Neural cell (in vitro differentiated cells): ENCODE measurements at regions not wholly inside any gene's neighbourhood (a gene's known extent, or its start where the extent isn't known, plus 50 kb on each side); places are given as distances from the start of the nearest gene placed in this dataset.

Experiments
- H2AFZ ChIP-seq: fragments of 200-600, 300-800 bp; sonication (generic), shearing (Covaris generic); 2 replicates; pipeline ENCODE4 v1.6.0; 2014; ENCODE audit warnings: low read depth, mild to moderate bottlenecking, antibody characterized with exemption, low read length, moderate library complexity
- H3F3A ChIP-seq: fragments of 200-600 bp; shearing (Covaris generic); 2 replicates; pipeline ENCODE4 v1.6.1; 2016; ENCODE audit warnings: mild to moderate bottlenecking, moderate library complexity, mixed read lengths, antibody characterized with exemption, low read length; ENCODE audit not compliant: insufficient read depth, poor library complexity, severe bottlenecking
- H3K27ac ChIP-seq: fragments of 200-600, 300-800 bp; sonication (generic), shearing (Covaris generic); 2 replicates; pipeline ENCODE4 v1.5.1; 2014; ENCODE audit warnings: mild to moderate bottlenecking, low read length, moderate library complexity
- H3K27me3 ChIP-seq: fragments of 300-800, 200-600 bp; sonication (generic), shearing (Covaris generic); 2 replicates; pipeline ENCODE4 v1.6.0; 2014; ENCODE audit warnings: mild to moderate bottlenecking, low read depth, low read length, moderate library complexity; ENCODE audit not compliant: insufficient read depth
- H3K36me3 ChIP-seq: fragments of 300-800, 200-600 bp; sonication (generic), shearing (Covaris generic); 2 replicates; pipeline ENCODE4 v1.5.1; 2014; ENCODE audit warnings: mild to moderate bottlenecking, antibody characterized with exemption, low read length, moderate library complexity; ENCODE audit not compliant: insufficient read depth
- H3K4me2 ChIP-seq: fragments of 300-800, 200-600 bp; sonication (generic), shearing (Covaris generic); 2 replicates; pipeline ENCODE4 v1.6.0; 2014; ENCODE audit warnings: mild to moderate bottlenecking, low read length
- H3K4me3 ChIP-seq: fragments of 300-800, 200-600 bp; sonication (generic), shearing (Covaris generic); 2 replicates; pipeline ENCODE4 v1.5.1; 2014; ENCODE audit warnings: mild to moderate bottlenecking, low read length, moderate library complexity
- H3K79me2 ChIP-seq: fragments of 200-600 bp; shearing (Covaris generic); replicated peaks from 2 replicates; pipeline ENCODE4 v1.6.0; 2014; ENCODE audit warnings: mild to moderate bottlenecking, low read length, moderate library complexity; ENCODE audit not compliant: insufficient read depth
- H3K9ac ChIP-seq: fragments of 300-800, 200-600 bp; sonication (generic), shearing (Covaris generic); 2 replicates; pipeline ENCODE4 v1.6.1; 2016; ENCODE audit warnings: mild to moderate bottlenecking, low read length, mixed read lengths
- H3K9me2 ChIP-seq: fragments of 200-600 bp; shearing (Covaris generic); 2 replicates; pipeline ENCODE4 v1.6.1; 2016; ENCODE audit warnings: mild to moderate bottlenecking, low read length, mixed read lengths; ENCODE audit not compliant: insufficient read depth
- H3K9me3 ChIP-seq: fragments of 200-600, 300-800 bp; sonication (generic), shearing (Covaris generic); 2 replicates; pipeline ENCODE4 v1.6.1; 2016; ENCODE audit warnings: mild to moderate bottlenecking, mixed run types, low read length, moderate library complexity, mixed read lengths
- H4K20me1 ChIP-seq: fragments of 200-600 bp; shearing (Covaris generic); 2 replicates; pipeline ENCODE4 v1.6.1; 2016; ENCODE audit warnings: mild to moderate bottlenecking, mixed run types; ENCODE audit not compliant: insufficient read depth
- EP300 ChIP-seq: fragments of 450-650 bp; conservative IDR thresholded peaks from 2 replicates; pipeline ENCODE4 v1.6.1; 2014; ENCODE audit warnings: antibody characterized with exemption, mild to moderate bottlenecking, moderate library complexity; ENCODE audit not compliant: poor library complexity, severe bottlenecking
- EZH2 ChIP-seq: fragments of 200-600, 300-800 bp; shearing (Covaris generic), sonication (generic); IDR thresholded peaks from 2 replicates; pipeline ENCODE4 v1.6.1; 2014; ENCODE audit warnings: antibody characterized with exemption, low read length, borderline replicate concordance, mild to moderate bottlenecking; ENCODE audit not compliant: insufficient read depth, poor library complexity, severe bottlenecking
- MXI1 ChIP-seq: fragments of 450-650 bp; conservative IDR thresholded peaks from 2 replicates; pipeline ENCODE4 v1.6.1; 2014; ENCODE audit warnings: antibody characterized with exemption, mild to moderate bottlenecking; ENCODE audit not compliant: poor library complexity, severe bottlenecking
- POLR2AphosphoS5 ChIP-seq: IDR thresholded peaks from 2 replicates; pipeline ENCODE4 v1.6.1; 2012
- RAD21 ChIP-seq: fragments of 450-650 bp; conservative IDR thresholded peaks from 2 replicates; pipeline ENCODE4 v1.6.1; 2014; ENCODE audit warnings: antibody characterized with exemption, mild to moderate bottlenecking, moderate library complexity
- SMC3 ChIP-seq: fragments of 450-650 bp; conservative IDR thresholded peaks from 2 replicates; pipeline ENCODE4 v1.6.1; 2014; ENCODE audit warnings: antibody characterized with exemption, mild to moderate bottlenecking, moderate library complexity; ENCODE audit not compliant: poor library complexity
- TAF1 ChIP-seq: IDR thresholded peaks from 2 replicates; pipeline ENCODE4 v1.6.1; 2012; ENCODE audit warnings: low read depth
- TF ChIP-seq, protein P1 (sequence below): fragments of 450-650 bp; IDR thresholded peaks from 2 replicates; pipeline ENCODE4 v1.5.1; 2014; ENCODE audit warnings: antibody characterized with exemption, mild to moderate bottlenecking, moderate library complexity; ENCODE audit not compliant: poor library complexity, severe bottlenecking
- TF ChIP-seq, protein P2 (sequence below): IDR thresholded peaks from 2 replicates; pipeline ENCODE4 v1.6.1; 2012; ENCODE audit warnings: borderline replicate concordance

- H3K27me3 ChIP-seq: no peaks in the 10 kb centered on the region
- no peaks in the 10 kb centered on the region for H4K20me1 ChIP-seq
- H2AFZ ChIP-seq: no peak overlapping the region
- TF ChIP-seq EZH2 (no peak), EP300 (no peak), TAF1 (no peak), MXI1 (no peak), POLR2AphosphoS5 (no peak), SMC3 (no peak), RAD21 (no peak)
- TF ChIP-seq, protein P1, sequence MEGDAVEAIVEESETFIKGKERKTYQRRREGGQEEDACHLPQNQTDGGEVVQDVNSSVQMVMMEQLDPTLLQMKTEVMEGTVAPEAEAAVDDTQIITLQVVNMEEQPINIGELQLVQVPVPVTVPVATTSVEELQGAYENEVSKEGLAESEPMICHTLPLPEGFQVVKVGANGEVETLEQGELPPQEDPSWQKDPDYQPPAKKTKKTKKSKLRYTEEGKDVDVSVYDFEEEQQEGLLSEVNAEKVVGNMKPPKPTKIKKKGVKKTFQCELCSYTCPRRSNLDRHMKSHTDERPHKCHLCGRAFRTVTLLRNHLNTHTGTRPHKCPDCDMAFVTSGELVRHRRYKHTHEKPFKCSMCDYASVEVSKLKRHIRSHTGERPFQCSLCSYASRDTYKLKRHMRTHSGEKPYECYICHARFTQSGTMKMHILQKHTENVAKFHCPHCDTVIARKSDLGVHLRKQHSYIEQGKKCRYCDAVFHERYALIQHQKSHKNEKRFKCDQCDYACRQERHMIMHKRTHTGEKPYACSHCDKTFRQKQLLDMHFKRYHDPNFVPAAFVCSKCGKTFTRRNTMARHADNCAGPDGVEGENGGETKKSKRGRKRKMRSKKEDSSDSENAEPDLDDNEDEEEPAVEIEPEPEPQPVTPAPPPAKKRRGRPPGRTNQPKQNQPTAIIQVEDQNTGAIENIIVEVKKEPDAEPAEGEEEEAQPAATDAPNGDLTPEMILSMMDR: no peak
- TF ChIP-seq, protein P2, sequence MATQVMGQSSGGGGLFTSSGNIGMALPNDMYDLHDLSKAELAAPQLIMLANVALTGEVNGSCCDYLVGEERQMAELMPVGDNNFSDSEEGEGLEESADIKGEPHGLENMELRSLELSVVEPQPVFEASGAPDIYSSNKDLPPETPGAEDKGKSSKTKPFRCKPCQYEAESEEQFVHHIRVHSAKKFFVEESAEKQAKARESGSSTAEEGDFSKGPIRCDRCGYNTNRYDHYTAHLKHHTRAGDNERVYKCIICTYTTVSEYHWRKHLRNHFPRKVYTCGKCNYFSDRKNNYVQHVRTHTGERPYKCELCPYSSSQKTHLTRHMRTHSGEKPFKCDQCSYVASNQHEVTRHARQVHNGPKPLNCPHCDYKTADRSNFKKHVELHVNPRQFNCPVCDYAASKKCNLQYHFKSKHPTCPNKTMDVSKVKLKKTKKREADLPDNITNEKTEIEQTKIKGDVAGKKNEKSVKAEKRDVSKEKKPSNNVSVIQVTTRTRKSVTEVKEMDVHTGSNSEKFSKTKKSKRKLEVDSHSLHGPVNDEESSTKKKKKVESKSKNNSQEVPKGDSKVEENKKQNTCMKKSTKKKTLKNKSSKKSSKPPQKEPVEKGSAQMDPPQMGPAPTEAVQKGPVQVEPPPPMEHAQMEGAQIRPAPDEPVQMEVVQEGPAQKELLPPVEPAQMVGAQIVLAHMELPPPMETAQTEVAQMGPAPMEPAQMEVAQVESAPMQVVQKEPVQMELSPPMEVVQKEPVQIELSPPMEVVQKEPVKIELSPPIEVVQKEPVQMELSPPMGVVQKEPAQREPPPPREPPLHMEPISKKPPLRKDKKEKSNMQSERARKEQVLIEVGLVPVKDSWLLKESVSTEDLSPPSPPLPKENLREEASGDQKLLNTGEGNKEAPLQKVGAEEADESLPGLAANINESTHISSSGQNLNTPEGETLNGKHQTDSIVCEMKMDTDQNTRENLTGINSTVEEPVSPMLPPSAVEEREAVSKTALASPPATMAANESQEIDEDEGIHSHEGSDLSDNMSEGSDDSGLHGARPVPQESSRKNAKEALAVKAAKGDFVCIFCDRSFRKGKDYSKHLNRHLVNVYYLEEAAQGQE: no peak
- no peaks in the 10 kb centered on the region for H3K9me3 ChIP-seq
- H3F3A ChIP-seq: no peaks in the 10 kb centered on the region
- no peaks in the 10 kb centered on the region for H3K79me2 ChIP-seq
- no peak overlapping the region for H3K4me3 ChIP-seq
- no peaks in the 10 kb centered on the region for H3K36me3 ChIP-seq
- H3K4me2 ChIP-seq: no peak overlapping the region
- H3K9me2 ChIP-seq: no peaks in the 10 kb centered on the region
- H3K27ac ChIP-seq: no peak overlapping the region
- no peak overlapping the region for H3K9ac ChIP-seq
Measured at GRCh38 chr11:26062660-26063059, 269.3 kb upstream of the ANO3 start.

DNA sequence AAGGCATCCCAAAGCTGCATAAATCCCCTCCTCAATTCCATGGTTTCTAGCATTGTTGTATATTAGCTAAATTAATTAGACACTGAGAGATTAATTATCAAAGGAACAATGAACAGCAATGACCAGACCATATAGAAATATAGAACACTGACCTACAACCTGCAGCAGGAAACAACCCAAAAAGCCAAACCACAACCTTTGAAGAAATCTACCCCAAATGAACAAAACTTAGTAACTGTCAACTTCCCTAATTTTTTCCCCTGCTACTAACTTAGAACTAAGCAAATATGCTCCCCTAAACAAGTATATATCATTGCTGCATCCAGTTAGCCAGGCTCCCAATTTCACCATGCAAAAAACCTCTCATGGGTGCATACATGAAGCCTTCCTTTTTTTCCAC is 268.0 kb upstream of the ANO3 start:
- no peak for TF ChIP-seq EP300
- no peak for TF ChIP-seq MXI1
- no peak for TF ChIP-seq SMC3
- TF ChIP-seq, protein P1: no peak
- TF ChIP-seq EZH2: no peak
- TF ChIP-seq POLR2AphosphoS5: no peak
- TF ChIP-seq TAF1: no peak
- TF ChIP-seq, protein P2: no peak
- no peak for TF ChIP-seq RAD21
- Histone ChIP-seq H3K9me3 (no peaks in the 10 kb centered on the region), H2AFZ (no peak overlapping the region), H3K4me3 (no peak overlapping the region), H3K79me2 (no peaks in the 10 kb centered on the region), H4K20me1 (no peaks in the 10 kb centered on the region), H3K27ac (peak overlapping the region; percentile 3), H3K27me3 (no peaks in the 10 kb centered on the region), H3F3A (no peaks in the 10 kb centered on the region), H3K9me2 (no peaks in the 10 kb centered on the region), H3K36me3 (no peaks in the 10 kb centered on the region), H3K4me2 (no peak overlapping the region), H3K9ac (no peak overlapping the region)
